RWPE1 (cell line): ENCODE measurements at regions not wholly inside any gene's neighbourhood (a gene's known extent, or its start where the extent isn't known, plus 50 kb on each side); places are given as distances from the start of the nearest gene placed in this dataset.

ENCODE experiments used
- CTCF ChIA-PET: fragments of 350-600 bp; sonication (Branson Sonifier 250); formaldehyde crosslinking; extraction: SDS; loops from one replicate; lab custom pipeline; 2021; lab: Yijun Ruan, JAX
- POLR2A ChIA-PET: fragments of 400-600 bp; formaldehyde crosslinking; extraction: SDS; loops from one replicate; lab custom pipeline; 2020; ENCODE audit warnings: antibody characterized with exemption; ENCODE audit not compliant: low non-redundant PET; lab: Yijun Ruan, JAX
- DNase-seq: peaks from one replicate; pipeline ENCODE4 v3.0.0; 2012; ENCODE audit warnings: low spot score
- H3K27ac ChIP-seq: fragments of 450-650 bp; 2 replicates; pipeline ENCODE4 v1.5.1; 2017
- CTCF ChIP-seq: fragments of 450-650 bp; conservative IDR thresholded peaks from 2 replicates; pipeline ENCODE4 v1.5.1; 2017; ENCODE audit warnings: low read depth, mild to moderate bottlenecking

GRCh38 chr10:107814865-107815487, 650.5 kb upstream of the SORCS1 start:
- DNase-seq: peak; percentile 42
- TF ChIP-seq CTCF: peak; percentile 55
- H3K27ac ChIP-seq: no peak overlapping the region
- ChIA-PET POLR2A (no interaction called here), CTCF (interaction anchor here (0.6 to 0.8 kb wide), 5 partner anchors 131 to 1516 kb away, joined by 3 to 5 read pairs (median 4); no protein-coding TSS in a partner anchor)

- TF ChIP-seq CTCF: no peak
- CTCF ChIA-PET: interaction anchor here (0.6 to 0.9 kb wide), 2 partner anchors 404 to 651 kb away, joined by 3 read pairs; no protein-coding TSS in a partner anchor
- no peak for DNase-seq
- POLR2A ChIA-PET: no interaction called here
- no peak overlapping the region for H3K27ac ChIP-seq
These were observed 649.1 kb upstream of the SORCS1 start for GRCh38 chr10:107813451-107814162.

GRCh38 chr10:107809889-107810288, 645.4 kb upstream of the SORCS1 start:
- ChIA-PET POLR2A (no interaction called here), CTCF (no interaction called here)
- DNase-seq: no peak
- no peak overlapping the region for H3K27ac ChIP-seq
- no peak for TF ChIP-seq CTCF

GRCh38 chr10:107807836-107808235, 643.3 kb upstream of the SORCS1 start:
- POLR2A ChIA-PET: no interaction called here
- CTCF ChIA-PET: interaction anchor here (0.6 kb wide), 1 partner anchor 305 kb away, joined by 3 read pairs; no protein-coding TSS in a partner anchor
- no peak for DNase-seq
- TF ChIP-seq CTCF: no peak
- no peak overlapping the region for H3K27ac ChIP-seq

- CTCF ChIA-PET: no interaction called here
- no peak for TF ChIP-seq CTCF
- DNase-seq: no peak
- H3K27ac ChIP-seq: no peak overlapping the region
- POLR2A ChIA-PET: no interaction called here
These were observed 641.5 kb upstream of the SORCS1 start for GRCh38 chr10:107806026-107806425.

- no peak for DNase-seq
- TF ChIP-seq CTCF: no peak
- ChIA-PET CTCF (interaction anchor here (0.7 kb wide), 1 partner anchor 101 kb away, joined by 5 read pairs; no protein-coding TSS in a partner anchor), POLR2A (no interaction called here)
- no peak overlapping the region for H3K27ac ChIP-seq
These were observed 639.0 kb upstream of the SORCS1 start for GRCh38 chr10:107803546-107803945.
